ENCODE measurements at regions not wholly inside any gene's neighbourhood (a gene's known extent, or its start where the extent isn't known, plus 50 kb on each side); places are given as distances from the start of the nearest gene placed in this dataset.

- no peak for DNase-seq (ENCODE audit: low spot score)
- intact Hi-C loops (cut with DNase I), result no loop called here
Observed at GRCh38 chr13:83953916-83954315, 71.6 kb upstream of the SLITRK1 start.

- DNase-seq (ENCODE audit: low spot score), result no peak
- intact Hi-C loops (cut with DNase I), result no loop called here
Observed at GRCh38 chr13:83950293-83950692, 68.0 kb upstream of the SLITRK1 start.

GRCh38 chr13:83943530-83944279 is 61.4 kb upstream of the SLITRK1 start:
- no peak for DNase-seq (ENCODE audit: low spot score)
- intact Hi-C loops (cut with DNase I), result no loop called here

GRCh38 chr13:83941701-83942335 is 59.5 kb upstream of the SLITRK1 start:
- intact Hi-C loops (cut with DNase I), result no loop called here
- no peak for DNase-seq (ENCODE audit: low spot score)

- intact Hi-C loops (cut with DNase I), result no loop called here
- DNase-seq (ENCODE audit: low spot score), result no peak
Observed at GRCh38 chr13:83940742-83941141, 58.5 kb upstream of the SLITRK1 start.

- intact Hi-C loops (cut with DNase I), result no loop called here
- DNase-seq (ENCODE audit: low spot score), result no peak
Observed at GRCh38 chr13:83937579-83937978, 55.3 kb upstream of the SLITRK1 start.

GRCh38 chr13:83935566-83935965 is 53.3 kb upstream of the SLITRK1 start:
- no peak for DNase-seq (ENCODE audit: low spot score)
- intact Hi-C loops (cut with DNase I), result no loop called here

All from posterior vena cava (tissue), 2 donors.